Astrocyte (in vitro differentiated cells and primary cell): ENCODE measurements at regions not wholly inside any gene's neighbourhood (a gene's known extent, or its start where the extent isn't known, plus 50 kb on each side); places are given as distances from the start of the nearest gene placed in this dataset.

Source experiments
- DNase-seq: peaks from one replicate; pipeline ENCODE4 v3.0.0-alpha.2; 2010; ENCODE audit warnings: low read depth
- FAIRE-seq: peaks from 2 replicates; lab custom pipeline; 2011; peaks lifted over from hg19 to GRCh38; lab: Jason Lieb, UNC
- H2AFZ ChIP-seq: 2 replicates; pipeline ENCODE4 v1.6.0; 2012; ENCODE audit warnings: low read depth, low read length, inconsistent platforms
- H3K27ac ChIP-seq: 2 replicates; pipeline ENCODE4 v1.5.1; 2011; ENCODE audit warnings: low read depth, low read length, inconsistent platforms
- H3K27me3 ChIP-seq: 2 replicates; pipeline ENCODE4 v1.6.0; 2011; ENCODE audit warnings: low read length, inconsistent platforms; ENCODE audit not compliant: insufficient read depth
- H3K36me3 ChIP-seq: 2 replicates; pipeline ENCODE4 v1.5.1; 2011; ENCODE audit warnings: low read length, inconsistent platforms; ENCODE audit not compliant: insufficient read depth
- H3K4me1 ChIP-seq: 2 replicates; pipeline ENCODE4 v1.5.1; 2011; ENCODE audit warnings: low read length, inconsistent platforms; ENCODE audit not compliant: insufficient read depth
- H3K4me2 ChIP-seq: 2 replicates; pipeline ENCODE4 v1.6.0; 2012; ENCODE audit warnings: low read length, inconsistent platforms
- H3K4me3 ChIP-seq: 2 replicates; pipeline ENCODE4 v1.5.1; 2011; ENCODE audit warnings: low read depth, mild to moderate bottlenecking, low read length, inconsistent platforms; ENCODE audit not compliant: insufficient read depth
- H3K79me2 ChIP-seq: 2 replicates; pipeline ENCODE4 v1.6.0; 2012; ENCODE audit warnings: mild to moderate bottlenecking, low read length, inconsistent platforms; ENCODE audit not compliant: insufficient read depth
- H3K9ac ChIP-seq: 2 replicates; pipeline ENCODE4 v1.6.0; 2012; ENCODE audit warnings: mild to moderate bottlenecking, low read length, inconsistent platforms
- H3K9me3 ChIP-seq: 2 replicates; pipeline ENCODE4 v1.5.1; 2012; ENCODE audit warnings: low read depth, mild to moderate bottlenecking, low read length, inconsistent platforms; ENCODE audit not compliant: insufficient read depth
- H4K20me1 ChIP-seq: 2 replicates; pipeline ENCODE4 v1.6.0; 2012; ENCODE audit warnings: low read length, inconsistent platforms; ENCODE audit not compliant: insufficient read depth
- H3K27ac Mint-ChIP-seq: one replicate; pipeline ENCODE4 v1.8.0; 2021; ENCODE audit warnings: mild to moderate bottlenecking, mixed read lengths; ENCODE audit not compliant: unreplicated experiment
- H3K27me3 Mint-ChIP-seq: one replicate; pipeline ENCODE4 v1.8.0; 2021; ENCODE audit warnings: low read depth, mixed read lengths; ENCODE audit not compliant: unreplicated experiment
- H3K36me3 Mint-ChIP-seq: one replicate; pipeline ENCODE4 v1.8.0; 2021; ENCODE audit warnings: low read depth, mixed read lengths; ENCODE audit not compliant: unreplicated experiment
- H3K4me1 Mint-ChIP-seq: one replicate; pipeline ENCODE4 v1.8.0; 2021; ENCODE audit warnings: low read depth, mixed read lengths; ENCODE audit not compliant: unreplicated experiment
- H3K4me3 Mint-ChIP-seq: one replicate; pipeline ENCODE4 v1.8.0; 2021; ENCODE audit warnings: mild to moderate bottlenecking, moderate library complexity, mixed read lengths; ENCODE audit not compliant: unreplicated experiment
- H3K9me3 Mint-ChIP-seq: one replicate; pipeline ENCODE4 v1.8.0; 2021; ENCODE audit warnings: mild to moderate bottlenecking, mixed read lengths; ENCODE audit not compliant: unreplicated experiment
- CTCF ChIP-seq: IDR thresholded peaks from 2 replicates; pipeline ENCODE4 v1.5.1; 2011; ENCODE audit warnings: low read depth, mild to moderate bottlenecking, inconsistent platforms, low read length, moderate library complexity; ENCODE audit not compliant: insufficient read depth
- EZH2 ChIP-seq: IDR thresholded peaks from 2 replicates; pipeline ENCODE4 v1.6.1; 2012; ENCODE audit warnings: mild to moderate bottlenecking, low read length, inconsistent platforms; ENCODE audit not compliant: insufficient read depth

DNA sequence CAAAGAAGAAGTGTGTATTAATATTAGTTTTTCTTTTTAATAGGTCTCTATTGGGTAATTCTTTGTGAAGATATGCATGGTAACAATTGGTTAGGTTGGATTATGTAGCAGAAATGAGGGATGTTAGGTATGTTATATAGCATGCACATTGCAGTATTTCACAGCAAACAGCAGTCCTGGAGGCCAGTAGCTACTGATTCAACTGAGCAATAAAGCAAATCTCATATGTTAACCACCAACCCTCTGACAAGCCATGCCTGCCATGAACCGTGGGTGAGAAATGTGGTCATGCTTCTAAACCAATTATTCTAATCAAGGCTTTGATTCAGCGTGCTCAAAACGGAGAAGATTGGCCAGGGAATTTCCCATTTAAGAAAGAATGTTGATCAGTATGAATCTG, 313.0 kb upstream of the CDH6 start:
- H3K27me3 ChIP-seq, result no peaks in the 10 kb centered on the region
- no peak overlapping the region for H3K27ac Mint-ChIP-seq
- DNase-seq, result no peak
- no peaks in the 10 kb centered on the region for H3K36me3 ChIP-seq
- H2AFZ ChIP-seq, result no peak overlapping the region
- H3K27ac ChIP-seq, result no peak overlapping the region
- H3K9me3 Mint-ChIP-seq, result peaks cover 2% of the 10 kb centered on the region
- no peaks in the 10 kb centered on the region for H3K79me2 ChIP-seq
- H3K4me2 ChIP-seq, result no peak overlapping the region
- no peaks in the 10 kb centered on the region for H3K4me1 ChIP-seq
- H3K4me1 Mint-ChIP-seq, result no peaks in the 10 kb centered on the region
- no peaks in the 10 kb centered on the region for H3K9me3 ChIP-seq
- no peaks in the 10 kb centered on the region for H3K36me3 Mint-ChIP-seq
- no peak overlapping the region for H3K9ac ChIP-seq
- H3K4me3 Mint-ChIP-seq, result no peak overlapping the region
- no peak for TF ChIP-seq EZH2
- no peak for TF ChIP-seq CTCF
- H3K27me3 Mint-ChIP-seq, result no peaks in the 10 kb centered on the region
- no peaks in the 10 kb centered on the region for H4K20me1 ChIP-seq
- FAIRE-seq, result no peak
- no peak overlapping the region for H3K4me3 ChIP-seq

- no peak overlapping the region for H3K9ac ChIP-seq
- H3K36me3 ChIP-seq, result no peaks in the 10 kb centered on the region
- no peak overlapping the region for H3K4me2 ChIP-seq
- no peaks in the 10 kb centered on the region for H3K4me1 ChIP-seq
- no peak overlapping the region for H3K27ac Mint-ChIP-seq
- H3K4me3 Mint-ChIP-seq, result no peak overlapping the region
- H3K27ac ChIP-seq, result no peak overlapping the region
- H3K9me3 ChIP-seq, result no peaks in the 10 kb centered on the region
- no peak for FAIRE-seq
- no peaks in the 10 kb centered on the region for H3K27me3 Mint-ChIP-seq
- peaks cover 2% of the 10 kb centered on the region for H3K9me3 Mint-ChIP-seq
- no peaks in the 10 kb centered on the region for H4K20me1 ChIP-seq
- H3K4me1 Mint-ChIP-seq, result no peaks in the 10 kb centered on the region
- H3K36me3 Mint-ChIP-seq, result no peaks in the 10 kb centered on the region
- no peak overlapping the region for H3K4me3 ChIP-seq
- H3K27me3 ChIP-seq, result no peaks in the 10 kb centered on the region
- no peaks in the 10 kb centered on the region for H3K79me2 ChIP-seq
- H2AFZ ChIP-seq, result no peak overlapping the region
- no peak for TF ChIP-seq CTCF
- no peak for TF ChIP-seq EZH2
- DNase-seq, result no peak
Measured at GRCh38 chr5:30879887-30880286, 313.6 kb upstream of the CDH6 start.

GRCh38 chr5:30878746-30879145, 314.7 kb upstream of the CDH6 start:
- Histone ChIP-seq H3K27me3 (no peaks in the 10 kb centered on the region), H3K27ac (no peak overlapping the region), H3K9ac (no peak overlapping the region), H2AFZ (no peak overlapping the region), H3K36me3 (no peaks in the 10 kb centered on the region), H4K20me1 (no peaks in the 10 kb centered on the region), H3K4me1 (no peaks in the 10 kb centered on the region), H3K9me3 (no peaks in the 10 kb centered on the region), H3K4me3 (no peak overlapping the region), H3K79me2 (no peaks in the 10 kb centered on the region), H3K4me2 (no peak overlapping the region)
- no peak for FAIRE-seq
- Mint-ChIP-seq H3K4me3 (no peak overlapping the region), H3K9me3 (no peaks in the 10 kb centered on the region), H3K27ac (no peak overlapping the region), H3K36me3 (no peaks in the 10 kb centered on the region), H3K27me3 (no peaks in the 10 kb centered on the region), H3K4me1 (no peaks in the 10 kb centered on the region)
- DNase-seq, result no peak
- TF ChIP-seq CTCF (no peak), EZH2 (no peak)
